H9 (cell line): ENCODE measurements at regions not wholly inside any gene's neighbourhood (a gene's known extent, or its start where the extent isn't known, plus 50 kb on each side); places are given as distances from the start of the nearest gene placed in this dataset.

ENCODE experiments used
- DNase-seq: peaks from one replicate; pipeline ENCODE4 v3.0.0-alpha.2; 2017
- H2AFZ ChIP-seq: one replicate; pipeline ENCODE4 v1.6.1; 2013; ENCODE audit warnings: mild to moderate bottlenecking, low read length, control low read depth, moderate library complexity
- H2AK5ac ChIP-seq: 2 replicates; pipeline ENCODE4 v1.6.1; 2013; ENCODE audit warnings: low read length, control low read depth, mixed read lengths; ENCODE audit not compliant: insufficient read length
- H2BK120ac ChIP-seq: one replicate; pipeline ENCODE4 v1.6.1; 2013; ENCODE audit warnings: low read depth, mild to moderate bottlenecking, low read length, control low read depth, inconsistent platforms; ENCODE audit not compliant: poor library complexity, severe bottlenecking
- H2BK12ac ChIP-seq: 2 replicates; pipeline ENCODE4 v1.6.1; 2013; ENCODE audit warnings: low read length, control low read depth, mixed read lengths, low read depth; ENCODE audit not compliant: insufficient read length
- H2BK15ac ChIP-seq: 2 replicates; pipeline ENCODE4 v1.6.1; 2013; ENCODE audit warnings: low read depth, low read length, control low read depth
- H2BK20ac ChIP-seq: one replicate; pipeline ENCODE4 v1.6.1; 2013; ENCODE audit warnings: low read depth, mild to moderate bottlenecking, low read length, control low read depth, inconsistent platforms; ENCODE audit not compliant: poor library complexity, severe bottlenecking
- H2BK5ac ChIP-seq: 2 replicates; pipeline ENCODE4 v1.6.1; 2013; ENCODE audit warnings: low read length, control low read depth, mixed read lengths; ENCODE audit not compliant: insufficient read length
- H3K14ac ChIP-seq: 2 replicates; pipeline ENCODE4 v1.6.1; 2013; ENCODE audit warnings: low read length, control low read depth; ENCODE audit not compliant: insufficient read depth
- H3K18ac ChIP-seq: 2 replicates; pipeline ENCODE4 v1.6.1; 2013; ENCODE audit warnings: low read depth, mild to moderate bottlenecking, mixed read lengths, low read length, control low read depth; ENCODE audit not compliant: insufficient read length
- H3K23ac ChIP-seq: 2 replicates; pipeline ENCODE4 v1.6.1; 2013; ENCODE audit warnings: low read length, control low read depth, mixed read lengths, low read depth; ENCODE audit not compliant: insufficient read length
- H3K23me2 ChIP-seq: 2 replicates; pipeline ENCODE4 v1.6.1; 2013; ENCODE audit warnings: low read depth, mild to moderate bottlenecking, mixed read lengths, low read length, control low read depth; ENCODE audit not compliant: insufficient read length, poor library complexity, severe bottlenecking
- H3K27ac ChIP-seq: 2 replicates; pipeline ENCODE4 v1.5.1; 2013; ENCODE audit warnings: low read length, control low read depth, mixed read lengths, low read depth; ENCODE audit not compliant: insufficient read length
- H3K27me3 ChIP-seq: 2 replicates; pipeline ENCODE4 v1.6.1; 2013; ENCODE audit warnings: low read length, control low read depth, inconsistent platforms; ENCODE audit not compliant: insufficient read depth
- H3K4ac ChIP-seq: 2 replicates; pipeline ENCODE4 v1.6.1; 2013; ENCODE audit warnings: low read depth, mild to moderate bottlenecking, control low read depth, inconsistent platforms, low read length, moderate library complexity
- H3K4me1 ChIP-seq: 2 replicates; pipeline ENCODE4 v1.6.1; 2013; ENCODE audit warnings: low read length, control low read depth, inconsistent platforms; ENCODE audit not compliant: insufficient read depth
- H3K4me2 ChIP-seq: 2 replicates; pipeline ENCODE4 v1.6.1; 2013; ENCODE audit warnings: low read length, control low read depth, mixed read lengths; ENCODE audit not compliant: insufficient read length, insufficient read depth
- H3K56ac ChIP-seq: 2 replicates; pipeline ENCODE4 v1.6.1; 2013; ENCODE audit warnings: low read depth, mild to moderate bottlenecking, mixed read lengths, low read length, control low read depth; ENCODE audit not compliant: insufficient read length
- H3K79me1 ChIP-seq: 2 replicates; pipeline ENCODE4 v1.6.1; 2013; ENCODE audit warnings: low read depth, mild to moderate bottlenecking, moderate library complexity, low read length, control low read depth, inconsistent platforms; ENCODE audit not compliant: insufficient read depth, poor library complexity, severe bottlenecking
- H3K79me2 ChIP-seq: 2 replicates; pipeline ENCODE4 v1.6.1; 2013; ENCODE audit warnings: low read length, control low read depth, inconsistent platforms; ENCODE audit not compliant: insufficient read depth
- H3K9ac ChIP-seq: 2 replicates; pipeline ENCODE4 v1.6.1; 2013; ENCODE audit warnings: low read length, control low read depth, mixed read lengths; ENCODE audit not compliant: insufficient read length; ENCODE audit errors: extremely low read depth
- H3K9me3 ChIP-seq: one replicate; pipeline ENCODE4 v1.6.1; 2013; ENCODE audit warnings: low read depth, low read length, inconsistent platforms; ENCODE audit not compliant: control insufficient read depth
- H3T11ph ChIP-seq: one replicate; pipeline ENCODE4 v1.6.1; 2013; ENCODE audit warnings: mild to moderate bottlenecking, low read length, control low read depth, inconsistent platforms
- H4K20me1 ChIP-seq: one replicate; pipeline ENCODE4 v1.6.1; 2013; ENCODE audit not compliant: control insufficient read depth, insufficient read length, insufficient read depth
- H4K5ac ChIP-seq: 2 replicates; pipeline ENCODE4 v1.6.1; 2013; ENCODE audit warnings: low read depth, mild to moderate bottlenecking, mixed read lengths, low read length, control low read depth; ENCODE audit not compliant: insufficient read length
- H4K8ac ChIP-seq: replicated peaks from 2 replicates; pipeline ENCODE4 v1.6.1; 2013; ENCODE audit warnings: low read length, control low read depth, mixed read lengths, low read depth; ENCODE audit not compliant: insufficient read length
- H4K91ac ChIP-seq: 2 replicates; pipeline ENCODE4 v1.6.1; 2013; ENCODE audit warnings: low read depth, mild to moderate bottlenecking, moderate library complexity, mixed read lengths, low read length, control low read depth; ENCODE audit not compliant: insufficient read length
- H3K27ac Mint-ChIP-seq, 3 experiments: 2 replicates in 2 of 3; 3 replicates in 1 of 3; pipeline ENCODE4 v1.8.0; 2020 to 2021; ENCODE audit warnings: mixed read lengths in 3 of 3, mild to moderate bottlenecking in 1 of 3, moderate library complexity in 1 of 3
- H3K27me3 Mint-ChIP-seq: 2 replicates; pipeline ENCODE4 v1.8.0; 2021; ENCODE audit warnings: low read depth, mild to moderate bottlenecking, moderate library complexity, mixed read lengths
- H3K36me3 Mint-ChIP-seq, 3 experiments: 2 replicates in 2 of 3; 3 replicates in 1 of 3; pipeline ENCODE4 v1.8.0; 2020 to 2021; ENCODE audit warnings: low read depth in 3 of 3, mixed read lengths in 3 of 3; ENCODE audit not compliant: insufficient read depth in 1 of 3
- H3K4me1 Mint-ChIP-seq, 2 experiments: 2 replicates each; pipeline ENCODE4 v1.8.0; 2020; ENCODE audit warnings: mixed read lengths in 2 of 2
- H3K4me3 Mint-ChIP-seq, 2 experiments: 2 replicates in 1 of 2; 3 replicates in 1 of 2; pipeline ENCODE4 v1.8.0; 2020 to 2021; ENCODE audit warnings: mild to moderate bottlenecking in 2 of 2, mixed read lengths in 2 of 2, moderate library complexity in 1 of 2
- H3K9me3 Mint-ChIP-seq, 2 experiments: 2 replicates in 1 of 2; 3 replicates in 1 of 2; pipeline ENCODE4 v1.8.0; 2020; ENCODE audit warnings: mild to moderate bottlenecking in 2 of 2, mixed read lengths in 2 of 2, moderate library complexity in 1 of 2
- WGBS: extraction: QIAGEN DNeasy Blood & Tissue Kit; methylation state at CpG from one replicate; pipeline ENCODE4 v1.1.7; 2013; ENCODE audit warnings: missing lambda C conversion rate, low lambda C conversion rate, mixed read lengths; ENCODE audit not compliant: insufficient read length; ENCODE audit errors: extremely low coverage; 5-methylcytosine and 5-hydroxymethylcytosine counted together
- TF ChIP-seq, protein P1 (sequence below): fragments of 200-600 bp; sonication (generic); conservative IDR thresholded peaks from 3 replicates; pipeline ENCODE4 v1.8.0; 2021; ENCODE audit warnings: antibody characterized with exemption, mild to moderate bottlenecking

DNA sequence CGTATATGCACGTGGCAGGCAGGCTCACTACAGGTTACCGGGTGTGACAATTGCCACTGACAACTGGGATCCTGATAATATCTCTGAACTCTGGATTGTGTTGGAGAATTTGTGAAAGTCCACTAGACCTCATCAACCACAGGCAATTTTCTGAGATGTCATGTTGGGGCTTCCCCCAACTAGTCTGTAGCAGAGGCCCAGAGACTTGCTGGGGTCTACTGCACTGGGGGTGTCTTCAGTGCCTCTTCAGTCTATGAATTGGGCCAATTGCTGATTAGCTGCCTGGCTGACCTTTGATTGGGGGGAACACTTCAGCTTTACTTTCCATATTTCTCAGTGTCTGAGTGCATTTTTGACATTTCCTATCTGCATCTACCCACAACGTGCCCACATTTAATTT, 201.5 kb downstream of the MTX2 start:
- no peak overlapping the region for H3K14ac ChIP-seq
- no peak overlapping the region for H2BK120ac ChIP-seq
- no peak overlapping the region for H3K4me2 ChIP-seq
- no peak overlapping the region for H3T11ph ChIP-seq
- no peak overlapping the region for H4K8ac ChIP-seq
- WGBS, result no CpG with 5 or more reads among the region's 4 CpGs
- no peak overlapping the region for H2BK15ac ChIP-seq
- no peak overlapping the region for H3K9ac ChIP-seq
- Mint-ChIP-seq H3K4me1 (peaks cover 0 to 14% of the 10 kb centered on the region in 2 experiments; a peak in 2 of 4 replicates), H3K9me3 (no peaks in the 10 kb centered on the region), H3K36me3 (no peaks in the 10 kb centered on the region), H3K27ac (no peak overlapping the region), H3K4me3 (no peak overlapping the region), H3K27me3 (peaks cover 8% of the 10 kb centered on the region)
- no peaks in the 10 kb centered on the region for H3K27me3 ChIP-seq
- no peaks in the 10 kb centered on the region for H3K79me2 ChIP-seq
- H4K5ac ChIP-seq, result no peak overlapping the region
- H2BK12ac ChIP-seq, result no peak overlapping the region
- no peak for DNase-seq
- no peaks in the 10 kb centered on the region for H4K20me1 ChIP-seq
- no peak overlapping the region for H3K18ac ChIP-seq
- no peak overlapping the region for H2AFZ ChIP-seq
- no peaks in the 10 kb centered on the region for H3K79me1 ChIP-seq
- H3K27ac ChIP-seq, result no peak overlapping the region
- no peaks in the 10 kb centered on the region for H3K23me2 ChIP-seq
- H2BK5ac ChIP-seq, result no peak overlapping the region
- H3K4me1 ChIP-seq, result no peaks in the 10 kb centered on the region
- H2AK5ac ChIP-seq, result no peak overlapping the region
- H3K23ac ChIP-seq, result no peak overlapping the region
- no peaks in the 10 kb centered on the region for H3K9me3 ChIP-seq
- H2BK20ac ChIP-seq, result no peak overlapping the region
- no peak overlapping the region for H3K4ac ChIP-seq
- H4K91ac ChIP-seq, result no peak overlapping the region
- no peak overlapping the region for H3K56ac ChIP-seq
- TF ChIP-seq, protein P1, sequence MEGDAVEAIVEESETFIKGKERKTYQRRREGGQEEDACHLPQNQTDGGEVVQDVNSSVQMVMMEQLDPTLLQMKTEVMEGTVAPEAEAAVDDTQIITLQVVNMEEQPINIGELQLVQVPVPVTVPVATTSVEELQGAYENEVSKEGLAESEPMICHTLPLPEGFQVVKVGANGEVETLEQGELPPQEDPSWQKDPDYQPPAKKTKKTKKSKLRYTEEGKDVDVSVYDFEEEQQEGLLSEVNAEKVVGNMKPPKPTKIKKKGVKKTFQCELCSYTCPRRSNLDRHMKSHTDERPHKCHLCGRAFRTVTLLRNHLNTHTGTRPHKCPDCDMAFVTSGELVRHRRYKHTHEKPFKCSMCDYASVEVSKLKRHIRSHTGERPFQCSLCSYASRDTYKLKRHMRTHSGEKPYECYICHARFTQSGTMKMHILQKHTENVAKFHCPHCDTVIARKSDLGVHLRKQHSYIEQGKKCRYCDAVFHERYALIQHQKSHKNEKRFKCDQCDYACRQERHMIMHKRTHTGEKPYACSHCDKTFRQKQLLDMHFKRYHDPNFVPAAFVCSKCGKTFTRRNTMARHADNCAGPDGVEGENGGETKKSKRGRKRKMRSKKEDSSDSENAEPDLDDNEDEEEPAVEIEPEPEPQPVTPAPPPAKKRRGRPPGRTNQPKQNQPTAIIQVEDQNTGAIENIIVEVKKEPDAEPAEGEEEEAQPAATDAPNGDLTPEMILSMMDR, result no peak
